Smooth muscle cell (in vitro differentiated cells): ENCODE measurements at regions not wholly inside any gene's neighbourhood (a gene's known extent, or its start where the extent isn't known, plus 50 kb on each side); places are given as distances from the start of the nearest gene placed in this dataset.
A peak's percentile ranks its signal among the peaks of the same experiment; 100 is the strongest.

Source experiments
- DNase-seq: peaks from one replicate; lab custom pipeline; 2025; ENCODE audit not compliant: unreplicated experiment; lab: John Stamatoyannopoulos, UW
- H2AFZ ChIP-seq: fragments of 200-600 bp; sonication (generic); 2 replicates; pipeline ENCODE4 v1.6.0; 2016; ENCODE audit warnings: antibody characterized with exemption, low read depth, mild to moderate bottlenecking
- H3F3A ChIP-seq: fragments of 200-600 bp; sonication (generic); 2 replicates; pipeline ENCODE4 v1.6.0; 2017; ENCODE audit warnings: antibody characterized with exemption, low read depth
- H3K27ac ChIP-seq: fragments of 200-600 bp; sonication (generic); 2 replicates; pipeline ENCODE4 v1.5.1; 2016; ENCODE audit warnings: low read depth, mild to moderate bottlenecking
- H3K27me3 ChIP-seq: fragments of 200-600 bp; sonication (generic); 2 replicates; pipeline ENCODE4 v1.6.1; 2016; ENCODE audit warnings: low read depth, mild to moderate bottlenecking
- H3K36me3 ChIP-seq: fragments of 200-600 bp; sonication (generic); 2 replicates; pipeline ENCODE4 v1.5.1; 2016; ENCODE audit warnings: low read depth
- H3K4me1 ChIP-seq: fragments of 200-600 bp; sonication (generic); 2 replicates; pipeline ENCODE4 v1.5.1; 2016; ENCODE audit warnings: low read depth
- H3K4me2 ChIP-seq: fragments of 200-600 bp; sonication (generic); 2 replicates; pipeline ENCODE4 v1.6.0; 2016; ENCODE audit warnings: mild to moderate bottlenecking
- H3K4me3 ChIP-seq: fragments of 200-600 bp; sonication (generic); 2 replicates; pipeline ENCODE4 v1.5.1; 2016; ENCODE audit warnings: mild to moderate bottlenecking
- H3K79me2 ChIP-seq: fragments of 200-600 bp; sonication (generic); 2 replicates; pipeline ENCODE4 v1.6.0; 2016; ENCODE audit warnings: low read depth, mild to moderate bottlenecking
- H3K9ac ChIP-seq: fragments of 200-600 bp; sonication (generic); 2 replicates; pipeline ENCODE4 v1.6.0; 2016; ENCODE audit warnings: low read depth
- H3K9me3 ChIP-seq: fragments of 200-600 bp; sonication (generic); replicated peaks from 2 replicates; pipeline ENCODE4 v1.5.1; 2016; ENCODE audit warnings: low read depth
- H4K20me1 ChIP-seq: fragments of 200-600 bp; sonication (generic); 2 replicates; pipeline ENCODE4 v1.6.0; 2016; ENCODE audit warnings: low read depth
- WGBS: methylation state at CpG from one replicate; pipeline ENCODE4 v1.1.7; 2016; ENCODE audit warnings: low lambda C conversion rate; 5-methylcytosine and 5-hydroxymethylcytosine counted together
- TF ChIP-seq, protein P1 (sequence below): fragments of 200-600 bp; sonication (generic); IDR thresholded peaks from 2 replicates; pipeline ENCODE4 v1.5.1; 2017; ENCODE audit warnings: borderline replicate concordance, mild to moderate bottlenecking, antibody characterized with exemption; ENCODE audit not compliant: insufficient read depth, poor library complexity, severe bottlenecking

- Histone ChIP-seq H3K4me3 (no peak overlapping the region), H3F3A (no peaks in the 10 kb centered on the region), H2AFZ (no peak overlapping the region), H3K27ac (no peak overlapping the region), H3K27me3 (no peaks in the 10 kb centered on the region), H3K9me3 (no peaks in the 10 kb centered on the region), H3K4me2 (peak overlapping the region; percentile 4), H3K79me2 (no peaks in the 10 kb centered on the region), H3K36me3 (no peaks in the 10 kb centered on the region), H3K4me1 (no peaks in the 10 kb centered on the region), H3K9ac (no peak overlapping the region), H4K20me1 (no peaks in the 10 kb centered on the region)
- TF ChIP-seq, protein P1, sequence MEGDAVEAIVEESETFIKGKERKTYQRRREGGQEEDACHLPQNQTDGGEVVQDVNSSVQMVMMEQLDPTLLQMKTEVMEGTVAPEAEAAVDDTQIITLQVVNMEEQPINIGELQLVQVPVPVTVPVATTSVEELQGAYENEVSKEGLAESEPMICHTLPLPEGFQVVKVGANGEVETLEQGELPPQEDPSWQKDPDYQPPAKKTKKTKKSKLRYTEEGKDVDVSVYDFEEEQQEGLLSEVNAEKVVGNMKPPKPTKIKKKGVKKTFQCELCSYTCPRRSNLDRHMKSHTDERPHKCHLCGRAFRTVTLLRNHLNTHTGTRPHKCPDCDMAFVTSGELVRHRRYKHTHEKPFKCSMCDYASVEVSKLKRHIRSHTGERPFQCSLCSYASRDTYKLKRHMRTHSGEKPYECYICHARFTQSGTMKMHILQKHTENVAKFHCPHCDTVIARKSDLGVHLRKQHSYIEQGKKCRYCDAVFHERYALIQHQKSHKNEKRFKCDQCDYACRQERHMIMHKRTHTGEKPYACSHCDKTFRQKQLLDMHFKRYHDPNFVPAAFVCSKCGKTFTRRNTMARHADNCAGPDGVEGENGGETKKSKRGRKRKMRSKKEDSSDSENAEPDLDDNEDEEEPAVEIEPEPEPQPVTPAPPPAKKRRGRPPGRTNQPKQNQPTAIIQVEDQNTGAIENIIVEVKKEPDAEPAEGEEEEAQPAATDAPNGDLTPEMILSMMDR, result no peak
- 92% methylated on average over 3 of the region's 3 CpGs for WGBS
- no peak for DNase-seq
Measured at GRCh38 chr2:217418544-217418943, 558.7 kb upstream of the TNP1 start.

- H3K27me3 ChIP-seq, result no peaks in the 10 kb centered on the region
- no peak for DNase-seq
- no peaks in the 10 kb centered on the region for H3K79me2 ChIP-seq
- no peak overlapping the region for H3K27ac ChIP-seq
- no peak overlapping the region for H2AFZ ChIP-seq
- peak overlapping the region; percentile 4 for H3K4me2 ChIP-seq
- TF ChIP-seq, protein P1, result no peak
- no peaks in the 10 kb centered on the region for H3F3A ChIP-seq
- H3K4me3 ChIP-seq, result no peak overlapping the region
- H3K36me3 ChIP-seq, result no peaks in the 10 kb centered on the region
- 62% methylated on average over 3 of the region's 3 CpGs for WGBS
- no peaks in the 10 kb centered on the region for H3K9me3 ChIP-seq
- no peaks in the 10 kb centered on the region for H4K20me1 ChIP-seq
- no peak overlapping the region for H3K9ac ChIP-seq
- H3K4me1 ChIP-seq, result no peaks in the 10 kb centered on the region
Measured at GRCh38 chr2:217418090-217418489, 558.2 kb upstream of the TNP1 start.

- DNase-seq, result no peak
- Histone ChIP-seq H3K27ac (no peak overlapping the region), H3K79me2 (no peaks in the 10 kb centered on the region), H3K36me3 (no peaks in the 10 kb centered on the region), H3K9me3 (no peaks in the 10 kb centered on the region), H3K27me3 (no peaks in the 10 kb centered on the region), H3F3A (no peaks in the 10 kb centered on the region), H2AFZ (no peak overlapping the region), H3K4me1 (no peaks in the 10 kb centered on the region), H4K20me1 (no peaks in the 10 kb centered on the region), H3K4me2 (no peak overlapping the region), H3K4me3 (no peak overlapping the region), H3K9ac (no peak overlapping the region)
- TF ChIP-seq, protein P1, result no peak
Measured at GRCh38 chr2:217417536-217417935, 557.7 kb upstream of the TNP1 start.

GRCh38 chr2:217415316-217415715, 555.5 kb upstream of the TNP1 start:
- no peak for DNase-seq
- Histone ChIP-seq H3K27me3 (no peaks in the 10 kb centered on the region), H3F3A (no peaks in the 10 kb centered on the region), H3K36me3 (no peaks in the 10 kb centered on the region), H3K27ac (no peak overlapping the region), H3K4me3 (no peak overlapping the region), H3K9ac (no peak overlapping the region), H4K20me1 (no peaks in the 10 kb centered on the region), H2AFZ (no peak overlapping the region), H3K4me1 (no peaks in the 10 kb centered on the region), H3K4me2 (no peak overlapping the region), H3K79me2 (no peaks in the 10 kb centered on the region), H3K9me3 (no peaks in the 10 kb centered on the region)
- TF ChIP-seq, protein P1, result no peak
- 92% methylated on average over 1 of the region's 1 CpG for WGBS
